Right lobe of liver (tissue), 4 donors: ENCODE measurements at regions not wholly inside any gene's neighbourhood (a gene's known extent, or its start where the extent isn't known, plus 50 kb on each side); places are given as distances from the start of the nearest gene placed in this dataset.

Experiments
- CTCF ChIP-seq, 4 donors: fragments of 200-600 bp in 3 of 4; fragments of 450-650 bp in 1 of 4; IDR thresholded peaks; one replicate each; pipeline versions ENCODE4 v1.5.1 to v1.8.0; 2016 to 2022; ENCODE audit warnings: antibody characterized with exemption in 4 of 4, mild to moderate bottlenecking in 2 of 4
- POLR2A ChIP-seq: fragments of 450-650 bp; IDR thresholded peaks from one replicate; pipeline ENCODE4 v1.6.1; 2017; ENCODE audit warnings: antibody characterized with exemption, mild to moderate bottlenecking
- donor health status: DM: no; HTN: no; CAD: no.
- donor health status: DM: no; HTN: no; CAD: no.
- donor health status: DM: no; HTN: yes; CAD: no.

GRCh38 chr21:28356422-28356821 is 636.3 kb downstream of the LTN1 start:
- TF ChIP-seq CTCF (IDR thresholded peaks at IDR 0.05) (no peak), POLR2A (no peak)
